GM13977 (cell line): ENCODE measurements at regions not wholly inside any gene's neighbourhood (a gene's known extent, or its start where the extent isn't known, plus 50 kb on each side); places are given as distances from the start of the nearest gene placed in this dataset.

Experiments
- DNase-seq: peaks from one replicate; pipeline ENCODE4 v3.0.0; 2012; ENCODE audit warnings: low spot score
- CTCF ChIP-seq: IDR thresholded peaks from 2 replicates; pipeline ENCODE4 v1.5.1; 2012; ENCODE audit warnings: mild to moderate bottlenecking, control low read depth; ENCODE audit not compliant: insufficient read depth; ENCODE audit errors: extremely low read depth, missing control alignments
- in situ Hi-C: fragments of 300-500 bp; cut with MboI; formaldehyde crosslinking; loops from one replicate; pipeline ENCODE4 v1.12.0; 2022; ENCODE audit warnings: low sequenced_read_pairs, low pct_unique_long_range_greater_than_20kb, mixed read lengths, inconsistent platforms; ENCODE audit not compliant: unreplicated experiment

GRCh38 chr13:54927538-54927937 lies 1898.9 kb downstream of the OLFM4 start:
- TF ChIP-seq CTCF, result no peak
- no peak for DNase-seq
- in situ Hi-C loops, result no loop called here

- in situ Hi-C loops, result no loop called here
- no peak for DNase-seq
- TF ChIP-seq CTCF, result no peak
Measured at GRCh38 chr13:54928071-54928470, 1899.5 kb downstream of the OLFM4 start.

- no peak for TF ChIP-seq CTCF
- in situ Hi-C loops, result no loop called here
- no peak for DNase-seq
Measured at GRCh38 chr13:54934121-54934520, 1905.5 kb downstream of the OLFM4 start.

GRCh38 chr13:54945973-54946372 lies 1917.4 kb downstream of the OLFM4 start:
- in situ Hi-C loops, result no loop called here
- TF ChIP-seq CTCF, result no peak

GRCh38 chr13:54949735-54950134 lies 1921.1 kb downstream of the OLFM4 start:
- no peak for DNase-seq

More at GRCh38 chr13:54945973-54946372, 1917.4 kb downstream of the OLFM4 start:
- DNase-seq, result no peak

GRCh38 chr13:54950546-54950945 lies 1921.9 kb downstream of the OLFM4 start:
- no peak for TF ChIP-seq CTCF
- DNase-seq, result no peak
- in situ Hi-C loops, result no loop called here

More at GRCh38 chr13:54949735-54950134, 1921.1 kb downstream of the OLFM4 start:
- no peak for TF ChIP-seq CTCF
- in situ Hi-C loops, result no loop called here

GRCh38 chr13:54953786-54954185 lies 1925.2 kb downstream of the OLFM4 start:
- in situ Hi-C loops, result no loop called here
- TF ChIP-seq CTCF, result no peak
- DNase-seq, result no peak
